H1 (cell line): ENCODE measurements at regions not wholly inside any gene's neighbourhood (a gene's known extent, or its start where the extent isn't known, plus 50 kb on each side); places are given as distances from the start of the nearest gene placed in this dataset.

Experiments used
- JUND ChIP-seq: IDR thresholded peaks from 2 replicates; pipeline ENCODE4 v1.6.1; 2011; ENCODE audit warnings: mild to moderate bottlenecking, improper control_type of control experiment, low read length
- RBBP5 ChIP-seq: IDR thresholded peaks from 2 replicates; pipeline ENCODE4 v1.7.1; 2012; ENCODE audit warnings: low read depth, mild to moderate bottlenecking, inconsistent platforms, low read length, moderate library complexity, borderline replicate concordance

DNA sequence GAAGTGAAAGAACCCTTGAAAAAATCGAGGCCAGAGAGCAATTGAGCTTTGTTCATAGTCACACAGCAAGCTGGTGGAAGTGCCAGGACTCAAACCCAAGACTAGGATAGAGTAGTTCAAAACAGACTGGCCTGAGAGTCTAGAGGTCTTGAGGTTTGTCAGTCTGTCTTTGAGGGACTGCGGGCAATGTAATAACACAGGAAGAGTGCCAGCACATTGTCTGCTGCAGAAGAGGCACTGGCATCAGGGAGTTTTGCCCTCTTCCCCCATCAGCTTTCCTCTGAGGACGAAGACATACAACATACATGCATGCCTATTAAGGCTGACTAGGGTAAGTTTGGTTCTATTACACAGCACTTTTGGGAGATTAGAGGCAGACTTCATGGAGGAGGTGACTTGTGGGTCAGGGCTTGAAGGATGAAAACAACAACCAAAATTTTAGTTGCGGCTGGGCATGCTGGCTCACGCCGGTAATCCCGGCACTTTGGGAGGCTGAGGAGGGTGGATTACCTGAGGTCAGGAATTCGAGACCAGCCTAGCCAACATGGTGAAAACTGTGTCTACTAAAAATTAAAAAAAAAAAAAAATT is 64.1 kb upstream of the LAS1L start (continued):
- TF ChIP-seq RBBP5, result no peak
- no peak for TF ChIP-seq JUND
- TF ChIP-seq, all 59 proteins: peak for 0
